GM10248 (cell line): ENCODE measurements at regions not wholly inside any gene's neighbourhood (a gene's known extent, or its start where the extent isn't known, plus 50 kb on each side); places are given as distances from the start of the nearest gene placed in this dataset.

Source experiments
- CTCF ChIA-PET: fragments of 300-600 bp; sonication (Branson Sonifier 250); formaldehyde crosslinking; extraction: SDS; loops from one replicate; lab custom pipeline; 2021; ENCODE audit warnings: antibody characterized with exemption; lab: Yijun Ruan, JAX
- POLR2A ChIA-PET: fragments of 350-650 bp; sonication (Branson Sonifier 250); formaldehyde crosslinking; extraction: SDS; loops from one replicate; lab custom pipeline; 2020; ENCODE audit warnings: antibody characterized with exemption; lab: Yijun Ruan, JAX
- DNase-seq: peaks from one replicate; pipeline ENCODE4 v3.0.0; 2012; ENCODE audit errors: extremely low spot score
- TF ChIP-seq, protein P1 (sequence below): IDR thresholded peaks from 2 replicates; pipeline ENCODE4 v1.5.1; 2012; ENCODE audit warnings: mild to moderate bottlenecking, low read depth; ENCODE audit errors: extremely low read depth, missing control alignments, control extremely low read depth

DNA sequence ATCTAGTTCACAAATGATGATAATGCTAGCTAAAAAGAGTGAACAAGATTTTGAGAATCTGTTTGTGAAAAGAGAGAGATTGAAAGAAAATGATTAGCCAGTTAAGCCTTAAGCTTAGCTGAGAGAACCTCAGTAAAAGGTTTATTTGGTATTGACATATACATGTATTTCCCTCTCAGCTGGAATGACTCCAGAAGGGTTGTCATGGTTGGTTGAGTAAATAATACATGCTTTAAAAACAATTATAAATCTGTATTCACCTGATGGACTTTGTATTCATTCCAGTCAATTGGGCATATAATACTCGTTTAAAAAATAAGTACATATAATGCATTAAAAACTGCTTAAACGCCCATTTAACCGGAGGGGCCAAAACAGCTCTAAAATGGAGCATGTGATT is 181.4 kb downstream of the GRB14 start:
- DNase-seq = no peak
- ChIA-PET CTCF (interaction anchor here (1.0 kb wide), 1 partner anchor 11 kb away, joined by 3 read pairs; no protein-coding TSS in a partner anchor), POLR2A (no interaction called here)
- TF ChIP-seq, protein P1, sequence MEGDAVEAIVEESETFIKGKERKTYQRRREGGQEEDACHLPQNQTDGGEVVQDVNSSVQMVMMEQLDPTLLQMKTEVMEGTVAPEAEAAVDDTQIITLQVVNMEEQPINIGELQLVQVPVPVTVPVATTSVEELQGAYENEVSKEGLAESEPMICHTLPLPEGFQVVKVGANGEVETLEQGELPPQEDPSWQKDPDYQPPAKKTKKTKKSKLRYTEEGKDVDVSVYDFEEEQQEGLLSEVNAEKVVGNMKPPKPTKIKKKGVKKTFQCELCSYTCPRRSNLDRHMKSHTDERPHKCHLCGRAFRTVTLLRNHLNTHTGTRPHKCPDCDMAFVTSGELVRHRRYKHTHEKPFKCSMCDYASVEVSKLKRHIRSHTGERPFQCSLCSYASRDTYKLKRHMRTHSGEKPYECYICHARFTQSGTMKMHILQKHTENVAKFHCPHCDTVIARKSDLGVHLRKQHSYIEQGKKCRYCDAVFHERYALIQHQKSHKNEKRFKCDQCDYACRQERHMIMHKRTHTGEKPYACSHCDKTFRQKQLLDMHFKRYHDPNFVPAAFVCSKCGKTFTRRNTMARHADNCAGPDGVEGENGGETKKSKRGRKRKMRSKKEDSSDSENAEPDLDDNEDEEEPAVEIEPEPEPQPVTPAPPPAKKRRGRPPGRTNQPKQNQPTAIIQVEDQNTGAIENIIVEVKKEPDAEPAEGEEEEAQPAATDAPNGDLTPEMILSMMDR = no peak

DNA sequence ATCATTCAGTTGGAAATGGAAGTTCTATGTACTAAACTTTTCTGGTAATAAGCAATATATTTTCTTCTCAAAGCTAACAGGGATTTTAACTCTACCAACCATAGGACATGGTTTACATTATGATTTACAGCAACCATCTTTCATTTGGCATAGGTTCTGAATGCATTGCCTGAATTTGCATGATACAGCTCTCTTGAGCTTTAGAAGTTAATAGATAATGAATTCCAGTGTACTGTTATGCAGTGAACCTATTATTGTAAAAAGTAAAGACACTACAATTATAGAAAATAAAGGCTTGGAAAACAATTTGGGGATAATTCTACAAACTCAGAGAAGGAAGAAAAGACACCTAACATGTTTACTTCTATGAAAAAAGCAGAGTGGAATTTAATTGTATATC is 182.0 kb downstream of the GRB14 start:
- no peak for DNase-seq
- TF ChIP-seq, protein P1 = no peak
- POLR2A ChIA-PET = no interaction called here
- CTCF ChIA-PET = no interaction called here

DNA sequence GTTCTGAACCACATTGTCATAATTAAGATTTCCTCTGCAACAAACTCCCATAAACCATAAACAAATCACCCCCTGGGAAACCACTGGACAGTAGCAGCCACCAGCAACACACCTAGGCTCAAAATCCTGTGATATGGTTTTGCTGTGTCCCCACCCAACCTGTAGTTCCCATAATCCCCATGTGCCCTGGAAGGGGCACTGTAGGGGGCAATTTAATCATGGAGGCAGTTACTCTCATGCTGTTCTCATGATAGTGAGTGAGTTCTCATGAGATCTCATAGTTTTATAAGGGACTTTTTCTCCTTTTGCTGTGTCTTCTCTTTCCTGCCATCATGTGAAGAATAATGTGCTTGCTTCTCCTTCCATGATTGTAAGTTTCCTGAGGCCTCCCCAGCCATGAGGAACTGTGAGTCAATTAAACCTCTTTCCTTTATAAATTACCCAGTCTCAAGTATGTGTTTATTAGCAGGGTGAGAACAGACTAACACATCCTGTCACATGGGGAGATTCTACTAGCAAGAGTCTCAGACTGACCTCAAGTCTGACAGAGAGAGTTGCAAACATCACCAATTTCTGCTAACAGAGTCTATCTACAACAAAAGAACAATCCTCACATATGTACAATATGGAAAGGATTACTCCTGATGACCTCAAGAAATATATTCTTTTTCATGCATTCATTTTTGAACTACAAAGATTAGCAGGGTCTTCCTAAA is 182.6 kb downstream of the GRB14 start:
- POLR2A ChIA-PET = no interaction called here
- TF ChIP-seq, protein P1 = no peak
- CTCF ChIA-PET = no interaction called here
- DNase-seq = no peak

DNA sequence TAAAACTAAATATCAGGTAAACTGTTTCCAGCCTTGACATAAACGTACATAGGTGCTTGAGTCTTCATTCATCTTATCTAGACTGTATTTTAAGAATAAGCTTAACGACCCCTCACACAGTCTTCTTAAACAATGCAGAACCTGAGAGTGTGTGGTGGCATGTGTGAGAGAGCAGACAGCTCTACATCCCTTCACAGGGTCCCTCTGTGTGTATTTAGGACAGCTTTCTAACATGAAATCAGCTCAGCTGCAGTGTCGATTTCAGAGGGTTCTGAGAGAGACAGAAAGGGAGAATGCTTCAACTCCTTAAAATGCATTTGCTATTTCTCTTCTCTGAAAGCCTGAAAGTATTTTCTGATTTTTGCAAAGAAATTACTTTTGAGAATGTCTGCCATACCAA is 185.2 kb downstream of the GRB14 start:
- no peak for DNase-seq
- TF ChIP-seq, protein P1 = no peak
- ChIA-PET CTCF (interaction anchor here (1.3 to 1.6 kb wide), 2 partner anchors 11 to 13 kb away, joined by 4 read pairs; no protein-coding TSS in a partner anchor), POLR2A (no interaction called here)

DNA sequence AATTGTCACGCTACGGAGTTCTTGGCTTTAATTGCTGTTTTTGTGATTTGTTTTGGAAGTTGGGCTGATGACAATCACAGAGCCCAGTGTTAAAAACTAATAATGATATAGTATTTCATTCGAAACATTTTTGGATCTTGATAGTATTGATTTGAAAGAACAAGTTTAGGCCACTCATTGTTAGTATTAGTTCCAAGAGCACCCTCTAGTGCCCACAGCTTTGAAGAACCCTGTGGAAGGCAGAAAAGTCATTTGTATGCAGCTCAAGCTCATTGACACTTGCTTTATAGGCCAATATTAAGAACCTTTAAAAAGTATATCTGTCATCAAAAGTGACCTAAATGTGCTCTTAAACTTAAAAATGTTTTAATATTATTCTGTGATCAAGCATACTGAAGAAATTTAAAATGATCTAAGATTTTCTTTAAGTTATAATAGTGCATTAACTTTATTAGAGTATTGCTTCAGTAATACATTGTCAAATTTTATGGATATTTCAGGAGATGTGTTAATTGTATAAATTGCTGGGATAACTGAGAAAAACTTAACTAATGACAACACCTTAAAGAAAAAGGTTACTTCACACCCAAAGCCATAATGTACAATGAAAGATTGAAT is 191.0 kb downstream of the GRB14 start:
- CTCF ChIA-PET = interaction anchor here (0.6 to 1.7 kb wide), 3 partner anchors 9 to 1267 kb away, joined by 3 to 4 read pairs (median 3); no protein-coding TSS in a partner anchor
- TF ChIP-seq, protein P1 = peak; percentile 33
- POLR2A ChIA-PET = no interaction called here
- DNase-seq = no peak

DNA sequence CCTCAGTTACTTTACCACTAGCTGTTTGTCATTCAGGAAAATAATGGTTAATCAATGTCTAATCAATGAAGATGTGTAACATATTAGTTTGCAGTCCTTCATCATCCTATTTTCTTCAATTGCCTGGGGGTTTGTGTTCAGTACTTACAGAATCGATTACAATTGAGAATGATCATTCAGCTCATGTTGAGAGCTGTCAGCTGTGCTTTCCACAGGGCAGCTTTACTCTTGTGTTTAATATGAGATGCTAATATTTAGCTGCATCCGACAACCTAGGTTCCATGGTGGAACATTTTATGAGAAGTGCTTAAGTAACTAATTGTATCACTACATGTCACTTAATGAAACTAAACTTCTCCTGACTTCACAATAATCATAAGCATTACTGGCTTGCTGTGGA is 191.9 kb downstream of the GRB14 start:
- DNase-seq = no peak
- TF ChIP-seq, protein P1 = no peak
- ChIA-PET CTCF (interaction anchor here (0.7 to 1.7 kb wide), 6 partner anchors 9 to 1248 kb away, joined by 3 to 4 read pairs (median 3); no protein-coding TSS in a partner anchor), POLR2A (no interaction called here)
